GM19324 (cell line): ENCODE measurements at regions not wholly inside any gene's neighbourhood (a gene's known extent, or its start where the extent isn't known, plus 50 kb on each side); places are given as distances from the start of the nearest gene placed in this dataset.

Experiments
- ATAC-seq: cut with Tn5 transposase; IDR thresholded peaks from one replicate; pipeline ENCODE4 v1.9.1; 2021; ENCODE audit warnings: mild to moderate bottlenecking, moderate library complexity; ENCODE audit not compliant: unreplicated experiment, low FRiP score

DNA sequence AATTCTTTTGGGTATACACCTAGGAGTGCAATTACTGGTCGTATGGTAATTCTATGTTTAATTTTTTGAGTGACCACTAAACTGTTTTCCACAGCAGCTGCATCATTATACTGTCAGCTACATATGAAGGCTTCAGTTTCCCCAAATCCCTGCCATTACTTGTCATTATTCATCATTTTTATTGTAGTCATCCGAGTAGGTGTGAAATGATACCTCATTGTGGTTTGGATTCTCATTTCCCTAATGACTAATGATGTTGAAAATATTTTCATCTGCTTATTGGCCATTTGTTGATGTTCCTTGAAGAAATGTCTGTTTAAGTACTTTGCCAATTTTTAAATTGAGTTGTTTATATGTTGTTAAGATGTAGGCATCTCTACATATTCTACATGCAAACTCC is 633.6 kb upstream of the IMPG1 start:
- no peak for ATAC-seq

DNA sequence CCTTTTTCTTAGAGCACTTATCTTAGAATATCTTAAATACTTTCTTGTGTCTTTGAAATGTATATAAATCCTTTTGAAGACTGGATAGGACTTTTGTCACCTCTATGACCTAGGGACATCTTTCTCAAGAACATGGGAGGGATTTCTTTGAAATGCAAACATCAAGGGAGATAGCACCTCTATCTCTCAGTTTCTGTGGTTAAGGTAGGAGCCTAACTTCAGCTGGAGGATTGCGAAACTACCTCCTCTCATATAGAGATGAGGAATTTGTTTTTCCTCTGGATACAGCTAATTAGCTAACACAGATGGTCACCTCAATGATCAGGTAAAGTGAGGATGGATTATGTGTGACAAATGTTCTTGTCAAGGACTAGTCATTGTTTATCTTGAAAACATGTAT is 631.3 kb upstream of the IMPG1 start:
- no peak for ATAC-seq

DNA sequence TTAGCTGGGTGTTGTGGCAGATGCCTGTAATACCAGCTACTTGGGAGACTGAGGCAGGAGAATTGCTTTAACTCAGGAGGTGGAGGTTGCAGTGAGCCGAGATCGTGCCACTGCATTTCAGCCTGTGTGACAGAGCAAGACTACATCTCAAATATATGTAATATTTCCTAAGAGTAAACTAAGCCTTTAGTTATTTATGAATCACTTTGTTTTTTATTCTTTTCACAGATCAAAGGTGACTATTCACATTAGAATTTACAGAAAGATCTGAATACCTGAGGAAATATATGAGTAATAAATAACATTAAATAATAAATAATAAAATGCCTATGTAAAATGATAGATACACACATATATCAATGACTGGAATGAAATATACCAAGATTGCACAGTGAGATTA is 630.8 kb upstream of the IMPG1 start:
- ATAC-seq = no peak

DNA sequence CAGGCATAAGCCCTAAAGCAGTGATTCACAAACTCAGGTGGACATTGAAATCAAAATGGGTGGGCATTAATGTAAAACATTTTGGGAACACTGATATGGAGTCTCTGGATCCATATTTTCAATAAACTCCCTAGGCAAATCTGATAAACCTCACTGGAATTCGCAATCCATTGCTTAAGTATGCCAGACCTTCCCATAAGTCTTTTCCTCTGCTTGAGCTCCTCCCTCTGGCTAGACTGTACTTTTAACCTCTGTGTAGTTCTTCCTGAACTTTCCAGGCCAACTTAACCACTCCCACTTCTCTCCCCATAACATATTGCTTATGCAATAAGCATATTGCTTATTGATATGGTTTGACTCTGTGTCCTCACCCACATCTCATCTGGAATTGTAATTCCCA is 629.7 kb upstream of the IMPG1 start:
- no peak for ATAC-seq

DNA sequence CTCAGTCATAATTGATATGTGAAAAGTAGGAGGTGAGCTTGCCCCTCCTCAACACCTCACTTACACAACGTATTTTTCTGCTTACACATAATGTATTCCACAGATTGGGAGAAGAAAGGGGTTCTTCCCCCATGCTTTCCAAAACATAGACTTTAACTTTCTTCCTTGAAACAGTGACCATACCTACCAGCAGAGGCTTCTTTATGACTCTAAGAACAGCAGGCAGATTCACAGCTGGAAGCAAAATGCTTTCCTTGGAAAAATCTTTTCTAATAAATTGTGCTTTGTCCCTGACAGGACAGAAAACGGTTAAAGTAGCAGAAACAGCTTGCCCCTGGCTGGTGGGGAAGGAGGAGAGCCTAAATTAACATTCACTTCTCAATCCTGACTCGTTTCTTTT is 629.1 kb upstream of the IMPG1 start:
- ATAC-seq = no peak

DNA sequence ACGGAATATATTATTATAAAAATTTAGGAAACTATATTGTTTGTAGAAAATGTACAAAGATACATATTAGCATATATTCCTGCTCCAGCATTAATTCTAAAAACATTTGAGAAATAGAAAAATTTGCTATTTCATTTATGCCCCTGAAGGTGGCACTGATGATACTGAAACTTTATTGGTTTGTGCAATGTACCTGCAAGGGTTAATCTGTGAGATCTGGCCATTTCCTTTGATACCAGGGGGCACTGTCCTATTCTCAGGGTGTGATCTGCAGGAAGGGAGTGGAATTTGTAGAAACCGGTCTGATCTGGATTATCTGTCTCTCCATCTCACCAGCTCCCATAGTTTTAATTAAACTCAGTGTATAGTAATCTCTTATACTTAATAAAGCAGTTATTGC is 625.1 kb upstream of the IMPG1 start:
- no peak for ATAC-seq

DNA sequence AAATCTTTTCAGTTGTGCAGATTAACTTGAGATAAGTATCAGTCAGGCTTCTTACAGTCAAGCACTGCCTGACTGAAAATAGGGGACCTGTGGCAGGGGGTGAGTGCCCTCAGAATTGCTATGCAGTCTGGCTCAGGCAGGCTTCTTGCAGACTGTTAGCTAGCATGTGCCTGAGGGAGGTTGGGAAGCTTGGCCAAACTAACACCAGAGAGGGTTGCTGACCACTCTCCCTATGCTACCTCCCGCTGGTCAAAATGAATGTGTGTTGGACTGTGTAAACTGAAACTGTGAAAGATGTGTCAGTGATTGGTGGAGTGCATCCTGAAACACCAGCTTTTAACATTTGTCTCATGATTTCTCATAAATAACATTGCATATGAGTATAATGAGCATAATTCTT is 622.3 kb upstream of the IMPG1 start:
- ATAC-seq = no peak

DNA sequence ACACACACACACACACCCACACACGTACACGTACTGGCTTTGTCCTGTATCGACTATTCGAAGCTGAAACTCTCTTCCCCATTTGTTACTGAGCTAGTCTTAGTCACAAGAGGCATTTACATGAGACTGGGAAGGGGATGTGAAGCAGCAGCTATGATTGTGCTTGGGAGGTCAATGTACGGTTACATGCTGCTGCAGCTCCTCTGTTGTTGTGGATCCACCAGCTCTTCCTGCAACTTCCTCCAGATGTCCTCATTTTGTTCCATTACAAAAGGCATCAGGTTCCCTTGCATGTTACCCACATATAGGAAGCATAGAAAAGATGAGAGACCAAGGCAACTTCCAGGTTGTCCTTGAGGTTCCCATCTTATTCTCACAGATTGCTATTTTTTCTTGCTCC is 612.4 kb upstream of the IMPG1 start:
- ATAC-seq = no peak

DNA sequence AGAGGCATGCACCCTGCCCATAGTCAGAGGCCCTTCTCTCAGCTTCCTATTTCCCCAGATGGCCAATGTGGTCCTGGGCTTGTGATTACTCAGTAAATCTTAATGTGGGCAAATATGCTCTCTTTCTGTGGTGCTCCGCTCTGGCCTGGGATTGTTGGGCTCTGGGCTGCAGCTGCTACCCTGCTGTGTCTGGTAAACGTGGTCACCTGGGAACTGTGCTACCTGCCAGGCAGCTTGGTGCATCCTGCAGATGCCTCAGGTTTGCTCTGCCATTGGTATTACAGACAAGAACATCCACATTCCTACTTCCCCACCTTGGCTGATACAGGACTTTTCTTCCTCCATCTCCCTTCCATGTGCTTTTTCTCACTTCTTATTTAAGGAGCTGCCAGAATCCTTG is 611.5 kb upstream of the IMPG1 start:
- no peak for ATAC-seq

DNA sequence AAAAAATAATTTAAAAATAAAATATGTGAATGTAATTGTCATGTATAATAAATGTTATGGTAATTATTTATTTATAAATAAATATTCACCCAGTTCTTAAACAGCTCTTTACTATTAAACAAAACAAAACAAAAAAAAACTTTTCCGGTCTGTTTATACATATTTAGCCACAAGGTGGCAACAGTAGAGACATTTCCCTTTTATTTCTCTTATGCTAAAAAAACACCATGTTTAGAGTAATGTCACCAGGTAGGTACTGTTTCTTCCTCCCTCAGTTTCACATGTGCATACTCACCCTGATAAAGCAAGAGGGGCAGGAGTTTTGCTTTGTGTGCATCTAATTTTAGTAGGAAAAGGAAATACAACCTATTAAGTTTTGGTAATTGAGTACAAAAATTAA is 610.4 kb upstream of the IMPG1 start:
- no peak for ATAC-seq

DNA sequence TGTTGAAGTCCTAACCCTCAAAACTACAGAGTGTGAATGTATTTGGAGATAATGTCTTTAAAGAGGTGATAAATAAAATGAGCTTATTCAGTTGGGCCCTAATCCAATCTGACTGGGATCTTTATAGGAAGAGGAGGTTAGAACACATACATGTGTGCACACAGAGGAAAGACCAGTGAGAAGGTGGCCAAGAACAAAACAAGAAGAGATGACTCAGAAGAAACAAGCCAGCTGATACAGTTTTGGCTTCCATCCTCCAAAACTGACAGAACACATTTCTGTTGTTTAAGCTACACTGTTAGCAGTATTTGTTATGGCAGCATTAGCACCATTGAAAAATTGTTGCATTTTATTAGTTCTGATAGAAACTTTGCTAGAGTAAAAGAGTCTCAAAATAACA is 609.3 kb upstream of the IMPG1 start:
- ATAC-seq = no peak

DNA sequence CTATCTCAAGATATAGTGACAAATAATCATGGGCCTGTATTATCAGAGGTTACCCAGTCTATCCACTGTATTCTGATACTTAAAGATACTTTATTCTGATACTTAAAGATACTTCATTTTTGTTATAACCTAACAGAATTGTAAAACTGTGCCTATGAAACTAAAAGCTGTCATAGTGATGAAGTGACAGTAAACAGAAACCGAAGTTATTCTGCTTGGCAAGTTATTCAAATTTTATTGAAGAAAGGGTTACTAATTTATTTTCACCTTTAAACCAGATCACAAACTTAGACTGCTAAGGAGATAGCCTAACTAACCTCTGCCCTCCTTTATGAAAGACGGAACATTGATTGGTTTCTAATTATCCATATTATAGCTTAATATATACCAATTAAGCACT is 604.6 kb upstream of the IMPG1 start:
- ATAC-seq = peak; percentile 76

DNA sequence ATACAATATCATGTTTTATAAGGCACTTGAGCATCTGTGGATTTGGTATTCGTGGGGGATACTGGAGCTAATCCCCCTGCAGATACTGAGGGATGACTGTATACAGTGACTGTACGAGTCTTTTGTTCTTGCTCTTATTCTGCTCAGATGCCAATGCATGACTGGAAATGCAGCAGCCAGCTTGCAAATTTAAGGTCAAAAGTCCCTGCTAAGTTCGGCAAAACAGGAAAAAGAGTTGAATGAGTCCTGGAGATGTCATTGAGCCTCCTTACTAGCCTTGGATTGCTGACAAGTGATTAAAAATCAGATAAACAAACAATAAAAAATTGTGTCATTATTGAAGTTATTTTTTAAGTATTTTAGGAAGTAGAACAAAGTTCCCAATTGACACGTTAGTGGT is 599.3 kb upstream of the IMPG1 start:
- ATAC-seq = no peak

DNA sequence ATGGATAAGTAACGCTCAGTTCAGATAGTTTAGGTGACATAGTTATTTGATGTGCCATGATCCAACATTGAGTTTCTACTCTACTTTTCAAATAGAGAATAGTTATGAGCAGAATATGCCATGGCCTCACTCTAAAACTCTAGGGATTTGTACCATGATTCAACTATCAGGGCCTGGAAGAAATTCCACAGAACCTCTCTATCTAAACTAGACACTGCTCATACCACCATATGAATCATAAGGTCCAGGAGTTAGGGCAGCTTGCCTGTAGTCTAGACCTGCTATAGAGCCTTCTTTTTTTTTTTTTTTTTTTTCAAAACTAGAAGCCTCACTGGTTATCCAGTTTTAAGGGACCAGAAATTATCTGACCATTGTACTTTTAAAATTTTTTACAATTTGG is 571.8 kb upstream of the IMPG1 start:
- ATAC-seq = no peak

DNA sequence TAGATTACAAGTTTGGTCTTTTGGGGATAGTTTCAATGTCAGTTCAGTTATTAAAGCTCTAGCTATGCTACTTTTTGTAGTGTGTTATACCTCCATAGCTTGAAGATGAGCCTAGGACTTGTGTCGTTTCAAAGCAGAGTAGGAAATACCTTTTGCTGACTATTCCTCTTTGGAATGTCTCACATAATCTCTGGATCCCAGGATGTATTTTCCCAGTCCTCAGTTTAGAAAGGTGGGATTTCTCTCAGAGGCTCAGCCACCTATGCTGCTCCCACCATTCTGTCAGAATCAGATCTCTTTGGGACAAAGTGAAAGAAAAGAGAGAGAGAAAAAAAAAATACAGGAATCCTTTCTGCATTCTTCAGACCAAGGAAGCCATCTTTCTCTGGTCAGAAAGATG is 567.5 kb upstream of the IMPG1 start:
- no peak for ATAC-seq

DNA sequence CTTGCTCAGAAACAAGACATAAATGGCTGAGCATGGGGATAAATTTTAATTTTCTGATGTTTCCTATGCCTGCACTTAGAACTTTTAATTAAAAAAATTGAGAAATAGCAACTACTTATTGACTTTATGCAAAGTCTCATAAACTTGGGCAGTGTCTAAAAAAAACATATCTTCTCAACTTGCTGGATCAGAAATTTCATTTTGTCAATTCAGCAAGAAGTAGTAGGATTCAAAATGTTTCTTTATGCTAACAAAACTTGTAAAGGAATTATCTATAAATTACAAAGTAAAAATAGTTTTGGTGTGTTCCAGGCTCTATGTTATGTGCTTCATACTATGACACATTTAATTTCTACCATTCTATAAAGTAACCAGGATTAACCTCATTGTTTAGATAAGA is 562.2 kb upstream of the IMPG1 start:
- no peak for ATAC-seq

DNA sequence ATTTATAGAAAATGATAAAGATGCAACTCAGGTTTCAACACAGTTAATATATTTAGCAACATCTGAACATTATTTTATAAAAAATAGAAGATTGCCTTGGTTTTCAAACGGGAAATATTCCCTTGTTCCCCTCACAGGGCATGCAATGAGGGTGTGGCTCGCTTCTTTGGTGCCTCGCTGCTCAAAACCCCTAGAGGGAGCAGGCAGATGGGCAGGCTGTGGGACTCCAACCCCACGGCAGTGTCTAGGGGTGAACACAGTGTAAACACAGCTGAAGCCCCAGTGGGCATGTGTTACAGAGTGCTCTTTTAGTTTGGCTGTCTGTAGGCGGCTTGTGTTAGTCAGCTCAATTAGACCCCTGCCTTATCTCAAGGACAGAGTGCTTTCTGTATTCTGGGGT is 560.8 kb upstream of the IMPG1 start:
- no peak for ATAC-seq

DNA sequence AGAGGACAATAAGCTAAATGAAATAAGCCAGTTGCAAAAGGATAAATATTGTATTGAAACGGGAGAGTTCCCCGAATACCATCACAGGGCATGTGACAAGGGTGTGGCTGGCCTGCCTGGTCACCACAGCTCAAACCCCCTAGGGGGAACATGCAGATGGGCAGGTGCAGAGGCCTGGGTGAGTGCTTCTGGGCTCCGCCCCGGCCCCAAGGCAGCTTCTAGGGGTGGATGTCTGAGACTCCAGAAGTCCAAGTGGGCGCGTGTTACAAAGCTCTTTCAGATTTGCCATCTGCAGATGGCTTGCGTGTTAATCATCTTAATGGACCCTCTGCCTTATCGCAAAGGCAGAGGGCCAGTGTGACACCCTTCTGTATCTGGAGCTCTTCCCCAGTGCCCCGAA is 559.2 kb upstream of the IMPG1 start:
- ATAC-seq = no peak

DNA sequence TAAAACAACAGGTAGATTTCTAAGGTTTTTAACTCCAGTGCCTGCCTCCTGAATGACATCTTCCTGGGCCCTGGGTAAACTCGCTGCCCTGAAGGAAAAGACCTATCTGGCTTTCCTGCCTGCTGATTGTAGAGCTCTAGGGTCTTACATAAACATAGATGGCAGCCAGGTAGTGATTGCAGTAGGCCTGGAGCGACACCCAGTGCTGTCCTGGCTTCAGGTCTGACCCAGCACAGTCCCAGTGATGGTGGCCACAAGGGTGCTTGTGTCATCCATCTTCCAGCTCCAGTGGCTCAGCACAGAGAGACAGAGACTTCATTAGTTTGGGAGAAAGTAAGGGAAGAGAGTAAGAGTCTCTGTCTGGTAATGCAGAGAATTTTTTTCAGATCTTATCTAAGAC is 542.9 kb upstream of the IMPG1 start:
- ATAC-seq = no peak

DNA sequence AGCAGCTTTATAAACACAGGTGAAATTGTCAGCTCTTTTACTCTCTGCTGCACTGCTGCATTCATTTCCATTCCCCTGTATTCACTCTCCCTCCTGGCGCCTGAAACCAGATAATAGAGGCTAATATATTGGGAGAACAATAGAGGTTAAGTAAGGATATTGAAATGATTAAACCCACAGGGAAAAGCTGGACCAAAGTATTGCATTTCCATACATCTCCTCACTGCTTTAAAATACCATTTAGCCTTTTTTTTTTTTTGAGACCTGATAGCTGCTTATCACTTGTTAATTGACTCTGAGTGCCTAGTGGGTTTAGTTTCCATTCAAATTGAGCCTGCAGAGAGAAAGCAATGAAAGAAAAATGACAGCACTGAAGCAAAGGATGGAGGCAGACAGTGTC is 540.5 kb upstream of the IMPG1 start:
- ATAC-seq = no peak

DNA sequence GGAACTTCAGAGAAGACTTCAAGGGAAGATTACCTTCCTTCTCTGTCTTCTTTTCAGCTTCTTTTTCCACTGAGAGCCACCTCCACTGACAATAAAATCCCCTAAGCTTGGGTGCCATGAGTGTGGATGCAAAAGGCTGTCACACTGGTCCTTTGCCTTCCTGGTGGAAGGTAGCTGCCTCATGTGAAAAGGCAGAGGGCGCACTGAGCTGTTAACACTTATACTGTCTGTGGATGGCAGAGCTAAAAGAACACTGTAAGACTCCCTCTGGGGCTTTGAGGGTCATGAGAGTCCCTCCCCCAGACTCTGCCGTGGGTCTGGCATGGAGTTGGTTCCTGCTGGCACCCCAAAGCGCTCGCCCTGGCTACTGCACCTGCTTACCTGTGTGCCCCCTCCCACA is 536.7 kb upstream of the IMPG1 start:
- no peak for ATAC-seq

DNA sequence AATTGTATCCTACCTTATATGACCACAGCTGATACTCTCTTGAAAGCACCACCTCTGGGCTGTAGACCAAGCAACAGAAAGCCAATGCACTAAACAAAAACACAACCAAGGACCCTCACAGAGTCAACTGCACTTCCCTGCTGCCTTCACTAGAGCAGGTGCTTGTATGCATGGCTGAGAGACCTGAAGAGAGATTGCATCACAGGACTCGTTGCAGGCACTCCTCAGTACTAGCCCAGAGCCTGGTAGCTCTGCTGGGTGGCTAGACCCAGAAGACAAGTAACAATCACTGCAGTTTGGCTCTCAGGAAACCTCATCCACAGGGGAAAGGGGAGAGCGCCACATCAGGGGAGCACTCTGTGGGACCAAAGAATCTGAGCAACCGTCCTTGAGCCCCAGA is 521.6 kb upstream of the IMPG1 start:
- ATAC-seq = no peak

DNA sequence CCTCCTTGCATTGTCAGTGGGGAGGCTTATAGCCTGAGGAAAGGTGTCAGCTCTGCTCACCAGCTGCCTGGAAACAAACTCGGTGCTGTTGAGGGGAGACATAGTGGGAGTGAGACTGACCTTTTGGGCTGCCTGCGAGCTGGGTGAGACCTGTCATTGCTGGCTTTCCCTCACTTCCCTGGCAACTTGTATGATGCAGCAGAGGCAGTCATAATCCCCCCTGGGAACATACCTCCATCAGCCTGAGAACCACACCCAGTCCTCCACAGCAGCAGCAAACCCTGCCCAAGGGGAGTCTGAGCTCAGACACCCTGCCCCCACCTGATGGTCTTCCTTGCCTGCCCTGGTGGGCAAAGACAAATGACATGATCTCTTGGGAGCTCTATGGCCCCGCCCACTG is 521.2 kb upstream of the IMPG1 start:
- no peak for ATAC-seq

DNA sequence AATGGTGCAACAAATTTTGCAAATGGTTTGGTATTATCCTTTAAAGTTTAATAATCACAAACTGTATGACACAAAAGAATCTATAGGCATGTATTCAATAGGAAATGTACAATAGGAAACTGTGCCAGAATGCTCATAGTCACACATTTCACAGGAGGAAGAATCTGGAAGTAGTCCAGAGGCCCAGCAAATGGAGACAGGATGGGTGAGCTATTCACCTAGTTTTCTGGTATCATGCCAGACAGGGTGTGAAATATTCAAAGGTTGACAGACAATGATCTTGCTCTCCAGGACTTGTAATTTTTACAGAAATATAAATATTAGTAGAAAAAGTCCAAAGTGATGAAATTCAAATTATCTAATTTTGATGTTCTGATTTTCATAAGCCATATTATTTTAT is 520.1 kb upstream of the IMPG1 start:
- no peak for ATAC-seq
